ENCODE measurements at regions not wholly inside any gene's neighbourhood (a gene's known extent, or its start where the extent isn't known, plus 50 kb on each side); places are given as distances from the start of the nearest gene placed in this dataset.

- CTCF ChIA-PET (ENCODE audit: partially characterized antibody) = no interaction called here
- H3K79me2 ChIP-seq (ENCODE audit: control insufficient read depth in 1 of 2, insufficient read depth in 2 of 2, low read length in 2 of 2) = no peaks in the 10 kb centered on the region
- no peak overlapping the region for H3K56ac ChIP-seq (replicated peaks; ENCODE audit: insufficient read length, low read depth, low read length)
- H2BK12ac ChIP-seq (ENCODE audit: low read depth, low read length) = no peak overlapping the region
- H2BK20ac ChIP-seq (ENCODE audit: low read length) = no peak overlapping the region
- H3K4me2 ChIP-seq (ENCODE audit: insufficient read depth in 1 of 2, low read depth in 2 of 2, low read length in 2 of 2) = no peak overlapping the region
- no peaks in the 10 kb centered on the region for H3K79me1 ChIP-seq (ENCODE audit: low read depth, low read length)
- H3K23me2 ChIP-seq (ENCODE audit: low read depth, low read length) = no peaks in the 10 kb centered on the region; the same call in 1 of the 2 replicates
- H3K14ac ChIP-seq (ENCODE audit: insufficient read length) = no peak overlapping the region
- peaks cover 0 to 3% (median 1%) of the 10 kb centered on the region in 4 experiments; a peak in 3 of 7 replicates for H3K4me1 ChIP-seq (replicated peaks in 1 of 4; ENCODE audit: control insufficient read depth in 3 of 4, insufficient read depth in 4 of 4, low read length in 3 of 4)
- DNase-seq (ENCODE audit: low read depth in 1 of 2, low spot score in 2 of 2) (no peak), FAIRE-seq (no peak)
- no peak overlapping the region for H2AFZ ChIP-seq (ENCODE audit: low read length)
- H3K4me3 ChIP-seq (ENCODE audit: extremely low read depth in 1 of 4, insufficient read depth in 2 of 4, low read depth in 3 of 4, low read length in 4 of 4) = no peak overlapping the region
- no peak overlapping the region for H3K4ac ChIP-seq (replicated peaks; ENCODE audit: insufficient read length, low read depth, low read length)
- no peak overlapping the region for H3K23ac ChIP-seq (ENCODE audit: insufficient read length)
- no peak overlapping the region for H3K27ac ChIP-seq (ENCODE audit: low read depth, low read length)
- H4K91ac ChIP-seq (replicated peaks; ENCODE audit: insufficient read length, low read length) = no peak overlapping the region
- 92% methylated on average over 6 of the region's 6 CpGs; no CpG with 5 or more reads in 1 of the 2 experiments for WGBS, 2 experiments (ENCODE audit: extremely low coverage in 1 of 2, insufficient coverage in 1 of 2, insufficient read length in 1 of 2, insufficient replicate concordance in 2 of 2, low coverage in 1 of 2, low lambda C conversion rate in 2 of 2, missing lambda C conversion rate in 1 of 2)
- TF ChIP-seq USF2 (IDR thresholded peaks at IDR 0.05; ENCODE audit: low read length) (no peak), BRCA1 (IDR thresholded peaks at IDR 0.05; ENCODE audit: low read depth, low read length) (no peak)
- no peaks in the 10 kb centered on the region for H4K20me1 ChIP-seq (replicated peaks in 1 of 2; ENCODE audit: control insufficient read depth in 1 of 2, insufficient read depth in 2 of 2, low read length in 2 of 2)
- no peaks in the 10 kb centered on the region for H3K9me3 ChIP-seq (ENCODE audit: insufficient read depth in 2 of 2, low read depth in 1 of 2, low read length in 1 of 2)
- no peak overlapping the region for H2AK5ac ChIP-seq (ENCODE audit: low read depth, low read length)
- no peak overlapping the region for H2BK15ac ChIP-seq (ENCODE audit: low read length)
- H3K9ac ChIP-seq (replicated peaks in 1 of 4; ENCODE audit: extremely low read depth in 1 of 4, low read depth in 3 of 4, low read length in 3 of 4) = no peak overlapping the region
- H4K8ac ChIP-seq (ENCODE audit: extremely low read depth, insufficient read depth, low read length) = no peak overlapping the region
- no peak overlapping the region for H2BK120ac ChIP-seq (replicated peaks; ENCODE audit: low read depth, low read length)
- no peak overlapping the region for H2BK5ac ChIP-seq (ENCODE audit: low read depth, low read length)
- H3K27me3 ChIP-seq (replicated peaks in 1 of 4; ENCODE audit: control insufficient read depth in 3 of 4, extremely low read depth in 1 of 4, insufficient read depth in 3 of 4, low read length in 3 of 4) = no peaks in the 10 kb centered on the region
- no peak overlapping the region for H4K5ac ChIP-seq (ENCODE audit: insufficient read length, low read depth, low read length)
- no peaks in the 10 kb centered on the region for H3K36me3 ChIP-seq (ENCODE audit: control insufficient read depth in 2 of 4, insufficient read depth in 4 of 4, low read length in 3 of 4)
- no peak overlapping the region for H3K18ac ChIP-seq (ENCODE audit: extremely low read depth, low read length)
- POLR2A ChIA-PET (ENCODE audit: partially characterized antibody) = interaction anchor here (1.2 kb wide), 1 partner anchor 104 kb away, joined by 3 read pairs; no protein-coding TSS in a partner anchor
These were observed 223.1 kb upstream of the JUN start for GRCh38 chr1:59006932-59007331.

All from H1 (cell line).